SK-N-SH treated with all-trans-retinoic acid at 6 μM for 48 hours (cell line): ENCODE measurements at regions not wholly inside any gene's neighbourhood (a gene's known extent, or its start where the extent isn't known, plus 50 kb on each side); places are given as distances from the start of the nearest gene placed in this dataset.

Source experiments
- ESRRG ChIP-seq: fragments of 250-450 bp; sonication (Bioruptor Pico); IDR thresholded peaks from 2 replicates; pipeline ENCODE4 v1.6.1; 2021; ENCODE audit warnings: mild to moderate bottlenecking
- PPARA ChIP-seq: fragments of 250-450 bp; sonication (Bioruptor Pico); IDR thresholded peaks from 2 replicates; pipeline ENCODE4 v1.5.0; 2020; ENCODE audit warnings: mild to moderate bottlenecking, borderline replicate concordance
- RARB ChIP-seq: fragments of 250-450 bp; sonication (Bioruptor Pico); IDR thresholded peaks from 2 replicates; pipeline ENCODE4 v1.8.0; 2021; ENCODE audit warnings: mild to moderate bottlenecking, moderate library complexity
- ZFP3 ChIP-seq: fragments of 250-450 bp; sonication (Bioruptor Pico); IDR thresholded peaks from 2 replicates; pipeline ENCODE4 v1.5.0; 2020; ENCODE audit warnings: mild to moderate bottlenecking, moderate library complexity
- ZNF565 ChIP-seq: fragments of 450-650 bp; formaldehyde crosslinking; conservative IDR thresholded peaks from 2 replicates; pipeline ENCODE4 v1.5.0; 2020; ENCODE audit warnings: low read depth, mild to moderate bottlenecking, moderate library complexity
- TF ChIP-seq, protein P1 (sequence below): fragments of 250-450 bp; sonication (Bioruptor Pico); IDR thresholded peaks from 2 replicates; pipeline ENCODE4 v1.5.1; 2020; ENCODE audit warnings: low read depth, mild to moderate bottlenecking, moderate library complexity

- TF ChIP-seq ZNF565 (no peak), ESRRG (CRISPR knock-in tag) (no peak), PPARA (CRISPR knock-in tag) (no peak), ZFP3 (CRISPR knock-in tag) (no peak), RARB (CRISPR knock-in tag) (no peak)
- TF ChIP-seq, protein P1, sequence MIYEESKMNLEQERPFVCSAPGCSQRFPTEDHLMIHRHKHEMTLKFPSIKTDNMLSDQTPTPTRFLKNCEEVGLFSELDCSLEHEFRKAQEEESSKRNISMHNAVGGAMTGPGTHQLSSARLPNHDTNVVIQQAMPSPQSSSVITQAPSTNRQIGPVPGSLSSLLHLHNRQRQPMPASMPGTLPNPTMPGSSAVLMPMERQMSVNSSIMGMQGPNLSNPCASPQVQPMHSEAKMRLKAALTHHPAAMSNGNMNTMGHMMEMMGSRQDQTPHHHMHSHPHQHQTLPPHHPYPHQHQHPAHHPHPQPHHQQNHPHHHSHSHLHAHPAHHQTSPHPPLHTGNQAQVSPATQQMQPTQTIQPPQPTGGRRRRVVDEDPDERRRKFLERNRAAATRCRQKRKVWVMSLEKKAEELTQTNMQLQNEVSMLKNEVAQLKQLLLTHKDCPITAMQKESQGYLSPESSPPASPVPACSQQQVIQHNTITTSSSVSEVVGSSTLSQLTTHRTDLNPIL: no peak
Observed at GRCh38 chr6:26254724-26255123, 110.3 kb upstream of the BTN3A2 start.
